ENCODE measurements at regions not wholly inside any gene's neighbourhood (a gene's known extent, or its start where the extent isn't known, plus 50 kb on each side); places are given as distances from the start of the nearest gene placed in this dataset.

DNA sequence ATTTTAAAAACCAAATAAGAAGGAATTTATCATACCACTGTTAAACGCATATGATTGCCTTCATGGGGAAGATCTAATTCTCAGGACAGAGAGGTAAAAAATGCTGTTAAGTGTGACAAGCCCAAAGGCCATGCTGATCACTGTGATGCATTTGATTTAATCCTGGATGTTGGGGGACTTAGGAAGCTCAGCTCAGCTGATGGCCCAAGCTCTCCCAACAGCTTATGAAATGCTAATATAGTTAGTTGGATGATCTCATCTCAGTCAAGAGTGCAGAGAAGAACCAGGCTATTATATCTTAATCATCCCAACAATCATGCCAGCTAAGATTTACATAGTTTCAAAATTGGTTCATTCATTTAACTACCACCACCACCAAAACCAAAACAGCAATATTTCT, 340.0 kb downstream of the IL20RB start:
- H2BK120ac ChIP-seq (ENCODE audit: low read depth, low read length) = no peak overlapping the region
- H4K91ac ChIP-seq (ENCODE audit: insufficient read depth, low read depth, low read length) = no peak overlapping the region
- no peaks in the 10 kb centered on the region for H3K4me1 ChIP-seq (ENCODE audit: control insufficient read depth, insufficient read depth, low read length)
- H3K9ac ChIP-seq (ENCODE audit: low read depth, low read length) = no peak overlapping the region
- H3K4me2 ChIP-seq (ENCODE audit: low read depth, low read length) = no peak overlapping the region
- H2AK5ac ChIP-seq (ENCODE audit: low read depth, low read length) = no peak overlapping the region
- H2BK5ac ChIP-seq (ENCODE audit: low read depth, low read length, poor library complexity, severe bottlenecking) = no peak overlapping the region
- no peak for DNase-seq
- TF ChIP-seq, protein P1, sequence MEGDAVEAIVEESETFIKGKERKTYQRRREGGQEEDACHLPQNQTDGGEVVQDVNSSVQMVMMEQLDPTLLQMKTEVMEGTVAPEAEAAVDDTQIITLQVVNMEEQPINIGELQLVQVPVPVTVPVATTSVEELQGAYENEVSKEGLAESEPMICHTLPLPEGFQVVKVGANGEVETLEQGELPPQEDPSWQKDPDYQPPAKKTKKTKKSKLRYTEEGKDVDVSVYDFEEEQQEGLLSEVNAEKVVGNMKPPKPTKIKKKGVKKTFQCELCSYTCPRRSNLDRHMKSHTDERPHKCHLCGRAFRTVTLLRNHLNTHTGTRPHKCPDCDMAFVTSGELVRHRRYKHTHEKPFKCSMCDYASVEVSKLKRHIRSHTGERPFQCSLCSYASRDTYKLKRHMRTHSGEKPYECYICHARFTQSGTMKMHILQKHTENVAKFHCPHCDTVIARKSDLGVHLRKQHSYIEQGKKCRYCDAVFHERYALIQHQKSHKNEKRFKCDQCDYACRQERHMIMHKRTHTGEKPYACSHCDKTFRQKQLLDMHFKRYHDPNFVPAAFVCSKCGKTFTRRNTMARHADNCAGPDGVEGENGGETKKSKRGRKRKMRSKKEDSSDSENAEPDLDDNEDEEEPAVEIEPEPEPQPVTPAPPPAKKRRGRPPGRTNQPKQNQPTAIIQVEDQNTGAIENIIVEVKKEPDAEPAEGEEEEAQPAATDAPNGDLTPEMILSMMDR (conservative IDR thresholded peaks at IDR 0.05; ENCODE audit: low read depth, low read length) = no peak
- TF ChIP-seq NFE2L2 (IDR thresholded peaks at IDR 0.05; ENCODE audit: low read depth, low read length) = no peak
- TF ChIP-seq BHLHE40 (IDR thresholded peaks at IDR 0.05; ENCODE audit: low read depth, low read length) = no peak
- TF ChIP-seq CEBPB (IDR thresholded peaks at IDR 0.05; ENCODE audit: low read depth, low read length) = no peak
- TF ChIP-seq RAD21 (IDR thresholded peaks at IDR 0.05; ENCODE audit: low read length) = no peak
- TF ChIP-seq, protein P2, sequence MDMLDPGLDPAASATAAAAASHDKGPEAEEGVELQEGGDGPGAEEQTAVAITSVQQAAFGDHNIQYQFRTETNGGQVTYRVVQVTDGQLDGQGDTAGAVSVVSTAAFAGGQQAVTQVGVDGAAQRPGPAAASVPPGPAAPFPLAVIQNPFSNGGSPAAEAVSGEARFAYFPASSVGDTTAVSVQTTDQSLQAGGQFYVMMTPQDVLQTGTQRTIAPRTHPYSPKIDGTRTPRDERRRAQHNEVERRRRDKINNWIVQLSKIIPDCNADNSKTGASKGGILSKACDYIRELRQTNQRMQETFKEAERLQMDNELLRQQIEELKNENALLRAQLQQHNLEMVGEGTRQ (IDR thresholded peaks at IDR 0.05; ENCODE audit: low read depth, low read length) = no peak
- TF ChIP-seq CHD1 (IDR thresholded peaks at IDR 0.05; ENCODE audit: low read depth, low read length) = no peak
- no peak overlapping the region for H4K8ac ChIP-seq (ENCODE audit: low read depth in 2 of 2, low read length in 2 of 2)
- no peak overlapping the region for H3K4me3 ChIP-seq (ENCODE audit: insufficient read depth, low read depth, low read length)
- in situ Hi-C loops (cut with MboI; ENCODE audit: low sequenced_read_pairs) (no loop called here), dilution Hi-C loops (cut with HindIII; ENCODE audit: low sequenced_read_pairs, unreplicated experiment) (no loop called here), intact Hi-C loops (cut with micrococcal nuclease) (no loop called here)
- H3K14ac ChIP-seq (replicated peaks; ENCODE audit: low read depth, low read length) = no peak overlapping the region
- H4K20me1 ChIP-seq (ENCODE audit: insufficient read depth, low read length) = no peaks in the 10 kb centered on the region
- BruUV-seq (replicated peaks) = no TSS peak
- H3K27me3 ChIP-seq (ENCODE audit: control insufficient read depth, insufficient read depth, low read length) = no peaks in the 10 kb centered on the region
- no peak overlapping the region for H2BK20ac ChIP-seq (ENCODE audit: low read depth, low read length)
- no peak overlapping the region for H3K4ac ChIP-seq (ENCODE audit: low read depth, low read length)
- H3K18ac ChIP-seq (ENCODE audit: low read depth, low read length) = no peak overlapping the region
- H3K23ac ChIP-seq (ENCODE audit: low read depth, low read length) = no peak overlapping the region
- H2AK9ac ChIP-seq (replicated peaks; ENCODE audit: low read depth, low read length, poor library complexity) = no peak overlapping the region
- H4K5ac ChIP-seq (ENCODE audit: low read depth, low read length) = no peak overlapping the region
- H3K36me3 ChIP-seq (ENCODE audit: control insufficient read depth, insufficient read depth, low read length) = no peaks in the 10 kb centered on the region
- CTCF ChIA-PET = no interaction called here
- no peak overlapping the region for H2BK15ac ChIP-seq (ENCODE audit: low read depth, low read length)
- H3K9me1 ChIP-seq (ENCODE audit: insufficient read depth, low read length) = no peaks in the 10 kb centered on the region
- no peak overlapping the region for H2AFZ ChIP-seq (replicated peaks; ENCODE audit: low read length, poor library complexity)
- POLR2A ChIA-PET (ENCODE audit: unreplicated experiment) = no interaction called here
- peaks cover 4% of the 10 kb centered on the region; the same call in 1 of the 2 replicates for H3K9me3 ChIP-seq (ENCODE audit: control insufficient read depth, insufficient read depth, low read length)
- no peaks in the 10 kb centered on the region for H3K79me1 ChIP-seq (ENCODE audit: low read depth in 1 of 2, low read length in 2 of 2)
- H3K56ac ChIP-seq (ENCODE audit: extremely low read depth, insufficient read depth, low read length) = no peak overlapping the region
- no peak overlapping the region for H3K27ac ChIP-seq (ENCODE audit: insufficient read depth, low read length)
- WGBS, 2 experiments (ENCODE audit: extremely low coverage in 2 of 2, insufficient read length in 1 of 2) = no CpG with 5 or more reads among the region's 1 CpG
- no peak for ATAC-seq (ENCODE audit: low read depth)
